CD14-positive monocyte (primary cell): ENCODE measurements at regions not wholly inside any gene's neighbourhood (a gene's known extent, or its start where the extent isn't known, plus 50 kb on each side); places are given as distances from the start of the nearest gene placed in this dataset.

Source experiments
- DNase-seq, 3 donors: peaks; one replicate each; pipeline ENCODE4 v3.0.0-alpha.2; 2011 to 2022
- H2AFZ ChIP-seq: 2 replicates; pipeline ENCODE4 v1.6.0; 2012; ENCODE audit warnings: mild to moderate bottlenecking, low read depth, low read length, inconsistent platforms; ENCODE audit not compliant: insufficient read depth, poor library complexity, severe bottlenecking
- H3K27ac ChIP-seq, 2 donors: 1 replicate in 1 of 2; 2 replicates in 1 of 2; pipeline ENCODE4 v1.5.1; 2012 to 2013; ENCODE audit warnings: low read length in 2 of 2, control low read depth in 1 of 2, inconsistent platforms in 1 of 2, low read depth in 1 of 2, mild to moderate bottlenecking in 1 of 2
- H3K27me3 ChIP-seq, 2 donors: one replicate each; pipeline versions ENCODE4 v1.6.0 to v1.6.1; 2011 to 2013; ENCODE audit warnings: low read length in 2 of 2; ENCODE audit not compliant: control insufficient read depth in 2 of 2, insufficient read depth in 2 of 2
- H3K36me3 ChIP-seq, 2 donors: replicated peaks in 1 of 2; 1 replicate in 1 of 2; 2 replicates in 1 of 2; pipeline versions ENCODE4 v1.5.1 to v1.6.1; 2012 to 2013; ENCODE audit warnings: low read length in 2 of 2, control low read depth in 1 of 2, inconsistent platforms in 1 of 2, mild to moderate bottlenecking in 1 of 2; ENCODE audit not compliant: insufficient read depth in 2 of 2, control insufficient read depth in 1 of 2
- H3K4me1 ChIP-seq, 2 donors: 1 replicate in 1 of 2; 2 replicates in 1 of 2; pipeline versions ENCODE4 v1.5.1 to v1.6.1; 2012 to 2013; ENCODE audit warnings: low read length in 2 of 2, control low read depth in 1 of 2, inconsistent platforms in 1 of 2, mild to moderate bottlenecking in 1 of 2, moderate library complexity in 1 of 2; ENCODE audit not compliant: insufficient read depth in 2 of 2, control insufficient read depth in 1 of 2
- H3K4me2 ChIP-seq: replicated peaks from 2 replicates; pipeline ENCODE3; 2012; ENCODE audit warnings: low read length, moderate library complexity, mild to moderate bottlenecking; ENCODE audit not compliant: poor library complexity, severe bottlenecking; ENCODE audit errors: extremely low read depth
- H3K4me3 ChIP-seq, 3 experiments: fragments of 200-600 bp in 1 of 3; sonication (generic) in 1 of 3; replicated peaks in 1 of 3; 1 replicate in 2 of 3; 2 replicates in 1 of 3; pipeline ENCODE4 v1.5.1; 2011 to 2013; ENCODE audit warnings: low read length in 3 of 3, mild to moderate bottlenecking in 3 of 3, control low read depth in 2 of 3, low read depth in 2 of 3, inconsistent platforms in 1 of 3, moderate library complexity in 1 of 3
- H3K79me2 ChIP-seq: 2 replicates; pipeline ENCODE4 v1.6.0; 2012; ENCODE audit warnings: mild to moderate bottlenecking, control low read depth, inconsistent platforms, low read length, moderate library complexity; ENCODE audit not compliant: insufficient read depth
- H3K9ac ChIP-seq: 2 replicates; pipeline ENCODE4 v1.6.0; 2017; ENCODE audit warnings: low read length, mild to moderate bottlenecking; ENCODE audit not compliant: insufficient read depth, poor library complexity, severe bottlenecking
- H3K9me3 ChIP-seq, 2 donors: replicated peaks in 1 of 2; 1 replicate in 1 of 2; 2 replicates in 1 of 2; pipeline versions ENCODE4 v1.5.1 to v1.6.1; 2012 to 2013; ENCODE audit warnings: low read length in 2 of 2, control low read depth in 1 of 2; ENCODE audit not compliant: control insufficient read depth in 1 of 2, insufficient read depth in 1 of 2
- H4K20me1 ChIP-seq: 2 replicates; pipeline ENCODE4 v1.6.0; 2012; ENCODE audit warnings: mild to moderate bottlenecking, low read length, control low read depth, moderate library complexity; ENCODE audit not compliant: insufficient read depth
- H3K27ac Mint-ChIP-seq, 7 donors: one replicate each; pipeline ENCODE4 v1.8.0; 2020; ENCODE audit warnings: mild to moderate bottlenecking in 7 of 7, mixed read lengths in 7 of 7, moderate library complexity in 6 of 7, inconsistent platforms in 2 of 7
- H3K27me3 Mint-ChIP-seq, 3 donors: one replicate each; pipeline ENCODE4 v1.8.0; 2021 to 2022; ENCODE audit warnings: low read depth in 3 of 3, mild to moderate bottlenecking in 3 of 3, mixed read lengths in 3 of 3, moderate library complexity in 3 of 3, inconsistent platforms in 1 of 3
- H3K36me3 Mint-ChIP-seq, 2 donors: one replicate each; pipeline ENCODE4 v1.8.0; 2020; ENCODE audit warnings: mixed read lengths in 2 of 2, inconsistent platforms in 1 of 2, mild to moderate bottlenecking in 1 of 2
- H3K4me1 Mint-ChIP-seq: one replicate; pipeline ENCODE4 v1.8.0; 2020; ENCODE audit warnings: mild to moderate bottlenecking, mixed read lengths
- H3K4me3 Mint-ChIP-seq, 2 donors: one replicate each; pipeline ENCODE4 v1.8.0; 2020; ENCODE audit warnings: mild to moderate bottlenecking in 2 of 2, mixed read lengths in 2 of 2, moderate library complexity in 1 of 2
- H3K9me3 Mint-ChIP-seq, 7 donors: one replicate each; pipeline ENCODE4 v1.8.0; 2020 to 2022; ENCODE audit warnings: mixed read lengths in 7 of 7, mild to moderate bottlenecking in 6 of 7, moderate library complexity in 6 of 7, inconsistent platforms in 2 of 7
- WGBS: methylation state at CpG from one replicate; pipeline ENCODE4 v1.1.5; 2013; ENCODE audit warnings: missing lambda C conversion rate; ENCODE audit not compliant: insufficient coverage; 5-methylcytosine and 5-hydroxymethylcytosine counted together
- intact Hi-C, 2 donors: fragments of 100-400 bp; cut with micrococcal nuclease; formaldehyde crosslinking; loops; one replicate each; pipeline versions ENCODE4 v1.15.0 to v1.15.1; 2023
- TF ChIP-seq, protein P1 (sequence below): fragments of 200-600 bp; IDR thresholded peaks from one replicate; pipeline ENCODE4 v1.8.0; 2022; ENCODE audit warnings: antibody characterized with exemption, mild to moderate bottlenecking

GRCh38 chr2:133982256-133982655 lies 271.6 kb upstream of the MGAT5 start:
- H3K27me3 ChIP-seq, result no peaks in the 10 kb centered on the region
- no peak overlapping the region for H2AFZ ChIP-seq
- no peak overlapping the region for H3K4me3 ChIP-seq
- no peak overlapping the region for H3K4me3 Mint-ChIP-seq
- no peak overlapping the region for H3K27ac ChIP-seq
- H3K27me3 Mint-ChIP-seq, result peaks cover 0 to 7% (median 4%) of the 10 kb centered on the region in 3 donors
- intact Hi-C loops, result no loop called here
- H4K20me1 ChIP-seq, result no peaks in the 10 kb centered on the region
- 94% methylated on average over 4 of the region's 6 CpGs for WGBS
- peaks cover 3 to 18% (median 7%) of the 10 kb centered on the region in 7 donors for H3K9me3 Mint-ChIP-seq
- H3K36me3 ChIP-seq, result no peaks in the 10 kb centered on the region
- peak overlapping the region in 1 of 7 donors; percentile 9 for H3K27ac Mint-ChIP-seq
- H3K4me1 Mint-ChIP-seq, result peaks cover 3% of the 10 kb centered on the region
- no peak overlapping the region for H3K9ac ChIP-seq
- DNase-seq, result no peak
- no peaks in the 10 kb centered on the region for H3K4me1 ChIP-seq
- TF ChIP-seq, protein P1, sequence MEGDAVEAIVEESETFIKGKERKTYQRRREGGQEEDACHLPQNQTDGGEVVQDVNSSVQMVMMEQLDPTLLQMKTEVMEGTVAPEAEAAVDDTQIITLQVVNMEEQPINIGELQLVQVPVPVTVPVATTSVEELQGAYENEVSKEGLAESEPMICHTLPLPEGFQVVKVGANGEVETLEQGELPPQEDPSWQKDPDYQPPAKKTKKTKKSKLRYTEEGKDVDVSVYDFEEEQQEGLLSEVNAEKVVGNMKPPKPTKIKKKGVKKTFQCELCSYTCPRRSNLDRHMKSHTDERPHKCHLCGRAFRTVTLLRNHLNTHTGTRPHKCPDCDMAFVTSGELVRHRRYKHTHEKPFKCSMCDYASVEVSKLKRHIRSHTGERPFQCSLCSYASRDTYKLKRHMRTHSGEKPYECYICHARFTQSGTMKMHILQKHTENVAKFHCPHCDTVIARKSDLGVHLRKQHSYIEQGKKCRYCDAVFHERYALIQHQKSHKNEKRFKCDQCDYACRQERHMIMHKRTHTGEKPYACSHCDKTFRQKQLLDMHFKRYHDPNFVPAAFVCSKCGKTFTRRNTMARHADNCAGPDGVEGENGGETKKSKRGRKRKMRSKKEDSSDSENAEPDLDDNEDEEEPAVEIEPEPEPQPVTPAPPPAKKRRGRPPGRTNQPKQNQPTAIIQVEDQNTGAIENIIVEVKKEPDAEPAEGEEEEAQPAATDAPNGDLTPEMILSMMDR, result no peak
- H3K4me2 ChIP-seq, result no peak overlapping the region
- no peaks in the 10 kb centered on the region for H3K79me2 ChIP-seq
- peaks cover 0 to 2% of the 10 kb centered on the region in 2 donors for H3K9me3 ChIP-seq
- no peaks in the 10 kb centered on the region for H3K36me3 Mint-ChIP-seq

DNA sequence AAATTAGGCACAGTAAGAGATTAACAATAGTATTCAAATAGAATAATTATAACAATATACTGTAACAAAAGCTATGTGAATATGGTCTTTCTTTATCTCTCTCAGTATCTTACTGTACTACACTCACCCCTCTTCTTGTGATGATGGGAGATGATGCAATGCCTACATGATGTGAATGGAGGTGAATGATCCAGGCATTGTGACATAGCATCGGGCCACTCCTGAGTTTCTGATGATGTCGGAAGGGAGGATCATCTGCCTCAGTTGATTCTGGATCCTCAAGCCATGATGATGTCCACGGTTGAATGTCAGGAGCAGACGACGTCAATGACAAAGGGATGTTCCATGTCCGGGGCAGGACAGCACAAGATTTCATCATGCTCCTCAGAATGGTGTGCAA lies 268.3 kb upstream of the MGAT5 start:
- no peaks in the 10 kb centered on the region for H3K4me1 Mint-ChIP-seq
- H3K27me3 Mint-ChIP-seq, result peaks cover 2 to 7% (median 3%) of the 10 kb centered on the region in 3 donors
- H3K4me3 ChIP-seq, result no peak overlapping the region
- H3K27me3 ChIP-seq, result no peaks in the 10 kb centered on the region
- H3K4me3 Mint-ChIP-seq, result no peak overlapping the region
- H3K9ac ChIP-seq, result no peak overlapping the region
- TF ChIP-seq, protein P1, result no peak
- no peak for DNase-seq
- H3K4me1 ChIP-seq, result no peaks in the 10 kb centered on the region
- H3K79me2 ChIP-seq, result no peaks in the 10 kb centered on the region
- no peak overlapping the region for H2AFZ ChIP-seq
- no peaks in the 10 kb centered on the region for H3K36me3 Mint-ChIP-seq
- H3K4me2 ChIP-seq, result no peak overlapping the region
- intact Hi-C loops, result no loop called here
- no peaks in the 10 kb centered on the region for H4K20me1 ChIP-seq
- peaks cover 3 to 16% (median 11%) of the 10 kb centered on the region in 7 donors for H3K9me3 Mint-ChIP-seq
- H3K36me3 ChIP-seq, result no peaks in the 10 kb centered on the region
- H3K27ac ChIP-seq, result no peak overlapping the region
- no peak overlapping the region for H3K27ac Mint-ChIP-seq
- H3K9me3 ChIP-seq, result peaks cover 0 to 2% of the 10 kb centered on the region in 2 donors
- WGBS, result 95% methylated on average over 6 of the region's 6 CpGs
